ENCODE measurements at regions not wholly inside any gene's neighbourhood (a gene's known extent, or its start where the extent isn't known, plus 50 kb on each side); places are given as distances from the start of the nearest gene placed in this dataset.

- Histone ChIP-seq H3K4me3 (ENCODE audit: low read length in 2 of 2) (no peak overlapping the region), H3K9me3 (ENCODE audit: control insufficient read depth in 2 of 2, low read length in 2 of 2) (peaks cover 0 to 3% of the 10 kb centered on the region in 2 donors), H3K9ac (ENCODE audit: low read depth in 1 of 2, low read length in 2 of 2) (no peak overlapping the region), H3K27me3 (ENCODE audit: control insufficient read depth in 2 of 2, insufficient read depth in 2 of 2, low read length in 2 of 2) (no peaks in the 10 kb centered on the region), H3K27ac (ENCODE audit: low read depth in 2 of 2, low read length in 2 of 2) (no peak overlapping the region), H3K36me3 (ENCODE audit: control insufficient read depth in 2 of 2, insufficient read depth in 2 of 2, low read length in 2 of 2) (no peaks in the 10 kb centered on the region), H3K4me1 (ENCODE audit: control insufficient read depth in 2 of 2, insufficient read depth in 2 of 2, low read length in 2 of 2) (no peaks in the 10 kb centered on the region)
Measured at GRCh38 chr2:173678186-173678585, 287.0 kb downstream of the SP3 start.

GRCh38 chr2:173680574-173680973 is 284.6 kb downstream of the SP3 start:
- H3K9me3 ChIP-seq (ENCODE audit: control insufficient read depth in 2 of 2, low read length in 2 of 2), result peaks cover 0 to 3% of the 10 kb centered on the region in 2 donors
- no peaks in the 10 kb centered on the region for H3K4me1 ChIP-seq (ENCODE audit: control insufficient read depth in 2 of 2, insufficient read depth in 2 of 2, low read length in 2 of 2)
- no peaks in the 10 kb centered on the region for H3K36me3 ChIP-seq (ENCODE audit: control insufficient read depth in 2 of 2, insufficient read depth in 2 of 2, low read length in 2 of 2)
- no peaks in the 10 kb centered on the region for H3K27me3 ChIP-seq (ENCODE audit: control insufficient read depth in 2 of 2, insufficient read depth in 2 of 2, low read length in 2 of 2)
- H3K9ac ChIP-seq (ENCODE audit: low read depth in 1 of 2, low read length in 2 of 2), result no peak overlapping the region
- no peak overlapping the region for H3K27ac ChIP-seq (ENCODE audit: low read depth in 2 of 2, low read length in 2 of 2)
- no peak overlapping the region for H3K4me3 ChIP-seq (ENCODE audit: low read length in 2 of 2)

- no peak overlapping the region for H3K27ac ChIP-seq (ENCODE audit: low read depth in 2 of 2, low read length in 2 of 2)
- H3K27me3 ChIP-seq (ENCODE audit: control insufficient read depth in 2 of 2, insufficient read depth in 2 of 2, low read length in 2 of 2), result no peaks in the 10 kb centered on the region
- peaks cover 0 to 3% of the 10 kb centered on the region in 2 donors for H3K9me3 ChIP-seq (ENCODE audit: control insufficient read depth in 2 of 2, low read length in 2 of 2)
- no peak overlapping the region for H3K9ac ChIP-seq (ENCODE audit: low read depth in 1 of 2, low read length in 2 of 2)
- no peak overlapping the region for H3K4me3 ChIP-seq (ENCODE audit: low read length in 2 of 2)
- H3K36me3 ChIP-seq (ENCODE audit: control insufficient read depth in 2 of 2, insufficient read depth in 2 of 2, low read length in 2 of 2), result no peaks in the 10 kb centered on the region
- no peaks in the 10 kb centered on the region for H3K4me1 ChIP-seq (ENCODE audit: control insufficient read depth in 2 of 2, insufficient read depth in 2 of 2, low read length in 2 of 2)
Measured at GRCh38 chr2:173681881-173682650, 283.1 kb downstream of the SP3 start.

GRCh38 chr2:173684896-173685459 is 280.2 kb downstream of the SP3 start:
- Histone ChIP-seq H3K27me3 (ENCODE audit: control insufficient read depth in 2 of 2, insufficient read depth in 2 of 2, low read length in 2 of 2) (no peaks in the 10 kb centered on the region), H3K9me3 (ENCODE audit: control insufficient read depth in 2 of 2, low read length in 2 of 2) (peaks cover 0 to 3% of the 10 kb centered on the region in 2 donors), H3K36me3 (ENCODE audit: control insufficient read depth in 2 of 2, insufficient read depth in 2 of 2, low read length in 2 of 2) (no peaks in the 10 kb centered on the region), H3K27ac (ENCODE audit: low read depth in 2 of 2, low read length in 2 of 2) (no peak overlapping the region), H3K4me3 (ENCODE audit: low read length in 2 of 2) (no peak overlapping the region), H3K4me1 (ENCODE audit: control insufficient read depth in 2 of 2, insufficient read depth in 2 of 2, low read length in 2 of 2) (no peaks in the 10 kb centered on the region), H3K9ac (ENCODE audit: low read depth in 1 of 2, low read length in 2 of 2) (no peak overlapping the region)

GRCh38 chr2:173690349-173690748 is 274.8 kb downstream of the SP3 start:
- Histone ChIP-seq H3K27ac (ENCODE audit: low read depth in 2 of 2, low read length in 2 of 2) (no peak overlapping the region), H3K36me3 (ENCODE audit: control insufficient read depth in 2 of 2, insufficient read depth in 2 of 2, low read length in 2 of 2) (no peaks in the 10 kb centered on the region), H3K9ac (ENCODE audit: low read depth in 1 of 2, low read length in 2 of 2) (no peak overlapping the region), H3K27me3 (ENCODE audit: control insufficient read depth in 2 of 2, insufficient read depth in 2 of 2, low read length in 2 of 2) (no peaks in the 10 kb centered on the region), H3K9me3 (ENCODE audit: control insufficient read depth in 2 of 2, low read length in 2 of 2) (no peaks in the 10 kb centered on the region), H3K4me3 (ENCODE audit: low read length in 2 of 2) (no peak overlapping the region), H3K4me1 (ENCODE audit: control insufficient read depth in 2 of 2, insufficient read depth in 2 of 2, low read length in 2 of 2) (no peaks in the 10 kb centered on the region)

GRCh38 chr2:173692068-173692467 is 273.1 kb downstream of the SP3 start:
- Histone ChIP-seq H3K9ac (ENCODE audit: low read depth in 1 of 2, low read length in 2 of 2) (no peak overlapping the region), H3K27me3 (ENCODE audit: control insufficient read depth in 2 of 2, insufficient read depth in 2 of 2, low read length in 2 of 2) (no peaks in the 10 kb centered on the region), H3K27ac (ENCODE audit: low read depth in 2 of 2, low read length in 2 of 2) (no peak overlapping the region), H3K9me3 (ENCODE audit: control insufficient read depth in 2 of 2, low read length in 2 of 2) (no peaks in the 10 kb centered on the region), H3K36me3 (ENCODE audit: control insufficient read depth in 2 of 2, insufficient read depth in 2 of 2, low read length in 2 of 2) (no peaks in the 10 kb centered on the region), H3K4me3 (ENCODE audit: low read length in 2 of 2) (no peak overlapping the region), H3K4me1 (ENCODE audit: control insufficient read depth in 2 of 2, insufficient read depth in 2 of 2, low read length in 2 of 2) (no peaks in the 10 kb centered on the region)

GRCh38 chr2:173693044-173693589 is 272.1 kb downstream of the SP3 start:
- Histone ChIP-seq H3K4me1 (ENCODE audit: control insufficient read depth in 2 of 2, insufficient read depth in 2 of 2, low read length in 2 of 2) (no peaks in the 10 kb centered on the region), H3K4me3 (ENCODE audit: low read length in 2 of 2) (no peak overlapping the region), H3K9ac (ENCODE audit: low read depth in 1 of 2, low read length in 2 of 2) (no peak overlapping the region), H3K9me3 (ENCODE audit: control insufficient read depth in 2 of 2, low read length in 2 of 2) (peaks cover 0 to 3% of the 10 kb centered on the region in 2 donors), H3K36me3 (ENCODE audit: control insufficient read depth in 2 of 2, insufficient read depth in 2 of 2, low read length in 2 of 2) (no peaks in the 10 kb centered on the region), H3K27ac (ENCODE audit: low read depth in 2 of 2, low read length in 2 of 2) (no peak overlapping the region), H3K27me3 (ENCODE audit: control insufficient read depth in 2 of 2, insufficient read depth in 2 of 2, low read length in 2 of 2) (no peaks in the 10 kb centered on the region)

- peaks cover 0 to 4% of the 10 kb centered on the region in 2 donors for H3K9me3 ChIP-seq (ENCODE audit: control insufficient read depth in 2 of 2, low read length in 2 of 2)
- no peak overlapping the region for H3K9ac ChIP-seq (ENCODE audit: low read depth in 1 of 2, low read length in 2 of 2)
- no peaks in the 10 kb centered on the region for H3K4me1 ChIP-seq (ENCODE audit: control insufficient read depth in 2 of 2, insufficient read depth in 2 of 2, low read length in 2 of 2)
- no peaks in the 10 kb centered on the region for H3K27me3 ChIP-seq (ENCODE audit: control insufficient read depth in 2 of 2, insufficient read depth in 2 of 2, low read length in 2 of 2)
- H3K27ac ChIP-seq (ENCODE audit: low read depth in 2 of 2, low read length in 2 of 2), result no peak overlapping the region
- no peak overlapping the region for H3K4me3 ChIP-seq (ENCODE audit: low read length in 2 of 2)
- no peaks in the 10 kb centered on the region for H3K36me3 ChIP-seq (ENCODE audit: control insufficient read depth in 2 of 2, insufficient read depth in 2 of 2, low read length in 2 of 2)
Measured at GRCh38 chr2:173696274-173696673, 268.9 kb downstream of the SP3 start.

GRCh38 chr2:173697929-173698328 is 267.2 kb downstream of the SP3 start:
- no peak overlapping the region for H3K9ac ChIP-seq (ENCODE audit: low read depth in 1 of 2, low read length in 2 of 2)
- H3K27me3 ChIP-seq (ENCODE audit: control insufficient read depth in 2 of 2, insufficient read depth in 2 of 2, low read length in 2 of 2), result no peaks in the 10 kb centered on the region
- H3K36me3 ChIP-seq (ENCODE audit: control insufficient read depth in 2 of 2, insufficient read depth in 2 of 2, low read length in 2 of 2), result no peaks in the 10 kb centered on the region
- H3K4me1 ChIP-seq (ENCODE audit: control insufficient read depth in 2 of 2, insufficient read depth in 2 of 2, low read length in 2 of 2), result no peaks in the 10 kb centered on the region
- no peak overlapping the region for H3K27ac ChIP-seq (ENCODE audit: low read depth in 2 of 2, low read length in 2 of 2)
- peaks cover 0 to 4% of the 10 kb centered on the region in 2 donors for H3K9me3 ChIP-seq (ENCODE audit: control insufficient read depth in 2 of 2, low read length in 2 of 2)
- H3K4me3 ChIP-seq (ENCODE audit: low read length in 2 of 2), result no peak overlapping the region

- Histone ChIP-seq H3K9me3 (ENCODE audit: control insufficient read depth in 2 of 2, low read length in 2 of 2) (no peaks in the 10 kb centered on the region), H3K27ac (ENCODE audit: low read depth in 2 of 2, low read length in 2 of 2) (no peak overlapping the region), H3K9ac (ENCODE audit: low read depth in 1 of 2, low read length in 2 of 2) (no peak overlapping the region), H3K27me3 (ENCODE audit: control insufficient read depth in 2 of 2, insufficient read depth in 2 of 2, low read length in 2 of 2) (no peaks in the 10 kb centered on the region), H3K4me1 (ENCODE audit: control insufficient read depth in 2 of 2, insufficient read depth in 2 of 2, low read length in 2 of 2) (no peaks in the 10 kb centered on the region), H3K36me3 (ENCODE audit: control insufficient read depth in 2 of 2, insufficient read depth in 2 of 2, low read length in 2 of 2) (no peaks in the 10 kb centered on the region), H3K4me3 (ENCODE audit: low read length in 2 of 2) (no peak overlapping the region)
Measured at GRCh38 chr2:173705656-173706055, 259.5 kb downstream of the SP3 start.

All from mucosa of rectum (tissue), 2 donors.